GM19328 (cell line): ENCODE measurements at regions not wholly inside any gene's neighbourhood (a gene's known extent, or its start where the extent isn't known, plus 50 kb on each side); places are given as distances from the start of the nearest gene placed in this dataset.
A peak's percentile ranks its signal among the peaks of the same experiment; 100 is the strongest.
"Not testable (repeated sequence)": the region's sequence is repeated elsewhere in the genome, so short reads cannot be mapped to it uniquely, and the experiment has no call there.

Experiments
- ATAC-seq: cut with Tn5 transposase; IDR thresholded peaks from one replicate; pipeline ENCODE4 v1.9.1; 2021; ENCODE audit warnings: mild to moderate bottlenecking, moderate library complexity; ENCODE audit not compliant: unreplicated experiment

- not testable (repeated sequence) for ATAC-seq
Observed at GRCh38 chr2:101645886-101646285, 51.6 kb upstream of the MAP4K4 start.

DNA sequence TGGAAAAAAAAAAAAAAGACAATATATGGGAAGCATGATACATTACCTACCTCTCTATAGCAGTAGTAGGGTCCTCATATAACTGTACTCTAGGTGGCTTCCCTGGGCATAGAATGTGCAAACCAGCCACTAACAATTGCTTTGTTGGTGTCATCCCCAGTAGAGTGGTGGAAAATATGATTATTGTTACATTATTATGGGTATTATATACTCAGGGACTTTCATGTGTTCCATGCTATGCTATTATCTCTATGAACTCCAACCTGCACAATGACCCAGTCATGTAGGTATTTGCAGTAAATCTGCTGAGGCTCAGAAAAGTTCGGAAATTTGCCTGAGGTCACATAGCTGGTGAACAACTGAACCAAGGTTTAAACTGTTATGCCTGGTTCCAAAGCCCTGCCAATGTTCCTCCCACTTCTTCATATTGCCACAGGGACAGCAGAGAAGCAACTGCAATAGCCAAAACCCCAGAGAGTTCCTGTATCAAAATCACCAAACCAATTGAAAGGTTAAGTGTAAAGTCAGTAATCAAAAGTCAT lies 52.6 kb upstream of the MAP4K4 start:
- no peak for ATAC-seq

DNA sequence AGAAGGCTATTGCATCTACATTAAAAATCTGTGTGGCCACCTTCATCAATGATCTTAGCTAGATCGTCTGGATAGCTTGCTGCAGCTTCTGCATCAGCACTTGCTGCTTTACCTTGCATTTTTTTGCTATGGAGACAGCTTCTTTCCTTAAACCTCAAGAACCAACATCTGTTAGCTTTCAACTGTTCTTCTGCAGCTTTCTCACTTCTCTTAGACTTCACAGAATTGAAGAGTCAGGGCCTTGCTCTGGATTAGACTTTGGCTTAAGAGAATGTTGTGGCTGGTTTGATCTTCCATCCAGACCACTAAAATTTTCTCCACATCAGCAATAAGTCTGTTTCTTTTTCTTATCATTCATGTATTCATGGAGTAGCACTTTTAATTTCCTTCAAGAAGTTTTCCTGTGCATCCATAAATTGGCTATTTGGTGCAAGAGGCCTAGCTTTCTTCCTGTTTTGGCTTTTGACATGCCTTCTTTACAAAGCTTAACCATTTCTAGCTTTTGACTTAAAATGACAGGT lies 54.4 kb upstream of the MAP4K4 start:
- ATAC-seq, result no peak

- no peak for ATAC-seq
Observed at GRCh38 chr2:101638817-101639605, 58.5 kb upstream of the MAP4K4 start.

DNA sequence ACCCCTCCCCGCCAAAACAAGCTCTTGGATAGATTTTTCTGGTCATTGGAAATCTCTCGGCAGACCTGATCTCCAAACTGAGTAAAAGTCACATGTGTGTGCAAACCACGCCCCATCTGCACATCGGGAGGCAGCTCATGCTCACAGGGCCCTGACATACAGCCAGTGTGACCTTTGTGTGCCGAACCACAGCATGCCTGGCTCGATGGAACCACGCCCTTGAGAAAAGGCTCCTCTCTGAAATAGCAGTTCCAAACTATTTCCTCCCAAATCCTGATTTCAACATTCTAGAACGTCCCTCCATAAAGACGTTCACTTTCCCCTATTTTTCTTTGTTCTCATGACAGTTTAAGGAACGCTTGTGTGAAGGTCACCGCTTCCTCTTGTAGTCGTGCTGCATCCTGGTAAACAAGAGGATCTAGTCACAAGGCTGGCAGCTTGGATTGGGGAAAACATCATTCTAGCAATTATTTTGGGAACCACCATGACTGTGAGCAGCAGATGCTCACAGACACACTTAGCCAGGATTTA lies 59.3 kb upstream of the MAP4K4 start:
- no peak for ATAC-seq

GRCh38 chr2:101630224-101630949 lies 67.1 kb upstream of the MAP4K4 start:
- no peak for ATAC-seq

DNA sequence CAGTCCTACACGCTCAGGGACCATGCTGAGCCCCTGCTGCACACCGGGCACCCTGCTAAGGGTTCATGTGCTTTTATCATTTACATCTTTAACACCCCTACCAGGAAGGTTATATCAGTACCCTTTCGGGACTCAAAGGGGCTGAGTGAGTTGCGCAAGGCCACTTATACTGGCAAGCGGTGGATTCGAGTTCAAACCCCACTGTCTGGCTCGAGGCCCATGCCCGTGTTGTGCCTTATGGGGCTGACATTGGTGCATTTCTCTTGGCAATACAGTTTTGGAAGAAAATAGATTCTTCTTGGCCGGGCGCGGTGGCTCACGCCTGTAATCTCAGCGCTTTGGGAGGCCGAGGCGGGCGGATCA lies 69.5 kb upstream of the MAP4K4 start:
- ATAC-seq, result no peak

DNA sequence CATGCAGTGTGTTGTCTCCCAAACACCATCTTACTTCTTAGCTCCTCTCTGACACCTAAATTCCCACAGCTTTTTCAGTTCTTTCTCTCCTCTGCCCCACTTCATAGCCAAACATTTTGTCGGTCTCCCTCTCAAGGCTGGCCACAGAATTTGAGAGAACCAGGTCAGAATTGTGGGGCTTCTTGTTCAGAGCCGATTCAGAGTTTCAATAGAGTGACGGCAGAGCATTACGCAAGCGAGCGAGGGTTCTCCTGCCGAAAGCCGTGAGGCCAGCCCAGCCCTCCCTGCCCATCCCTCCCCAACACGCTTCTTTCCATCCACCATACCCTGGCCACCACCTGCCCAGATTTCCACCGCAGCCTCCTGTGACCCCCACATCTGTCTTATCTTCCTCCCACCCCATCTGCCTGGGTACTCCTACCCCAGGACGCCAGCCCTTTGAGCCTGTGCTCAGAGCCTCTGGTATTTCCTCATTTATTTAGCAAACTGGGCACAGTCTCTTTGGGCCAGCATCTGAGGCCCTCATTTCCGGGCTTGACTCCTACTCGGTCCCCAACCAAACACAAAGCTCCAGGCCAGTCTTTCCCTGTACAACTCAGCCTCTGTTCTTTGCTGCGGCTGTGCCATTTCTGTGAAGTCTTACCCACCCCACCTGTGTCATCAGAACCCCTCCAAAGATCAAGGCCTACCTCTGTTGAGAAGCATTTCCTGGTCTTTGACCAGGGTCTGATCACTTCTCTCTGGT lies 70.0 kb upstream of the MAP4K4 start:
- ATAC-seq, result no peak

DNA sequence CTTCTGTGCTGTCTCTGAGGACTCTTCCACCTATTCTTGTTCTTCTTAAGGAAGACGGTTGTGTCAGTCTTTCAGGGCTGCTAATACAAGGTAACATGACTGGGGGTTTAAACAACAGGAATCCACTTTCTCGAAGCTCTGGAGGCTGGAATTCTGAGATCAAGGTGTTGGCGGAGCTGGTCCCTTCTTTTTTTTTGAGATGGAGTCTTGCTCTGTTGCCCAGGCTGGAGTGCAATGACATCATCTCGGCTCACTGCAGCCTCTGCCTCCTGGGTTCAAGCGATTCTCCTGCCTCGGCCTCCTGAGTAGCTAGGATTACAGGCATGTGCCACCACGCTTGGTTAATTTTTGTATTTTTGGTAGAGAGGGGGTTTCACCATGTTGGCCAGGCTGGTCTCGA lies 71.7 kb upstream of the MAP4K4 start:
- not testable (repeated sequence) for ATAC-seq

GRCh38 chr2:101625387-101625786 lies 72.1 kb upstream of the MAP4K4 start:
- no peak for ATAC-seq

GRCh38 chr2:101624706-101625332 lies 72.7 kb upstream of the MAP4K4 start:
- no peak for ATAC-seq

DNA sequence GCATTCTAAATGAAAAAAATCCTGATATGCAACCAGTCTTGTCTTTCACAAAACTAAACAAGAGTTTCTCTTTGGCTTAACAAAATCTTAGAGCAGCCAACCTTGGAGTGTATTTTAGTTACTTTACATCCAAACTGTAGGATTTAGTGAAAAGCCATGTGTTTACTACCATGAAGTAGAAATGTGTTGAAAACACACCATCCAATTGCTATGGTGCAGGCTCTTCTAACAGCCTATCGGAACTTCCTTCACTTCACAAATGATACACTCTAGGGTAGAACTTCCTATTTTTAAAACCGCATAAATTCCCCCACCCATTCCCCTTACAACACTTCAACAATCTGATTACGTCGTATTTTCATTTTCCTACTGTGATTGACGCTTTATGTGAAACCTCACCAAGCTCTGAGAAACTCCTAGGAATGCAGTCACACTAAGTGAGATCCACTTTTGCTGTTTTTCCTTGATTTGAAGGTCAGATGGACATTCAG lies 74.4 kb upstream of the MAP4K4 start:
- ATAC-seq, result peak; percentile 70

GRCh38 chr2:101622210-101623030 lies 75.1 kb upstream of the MAP4K4 start:
- peak; percentile 87 for ATAC-seq

DNA sequence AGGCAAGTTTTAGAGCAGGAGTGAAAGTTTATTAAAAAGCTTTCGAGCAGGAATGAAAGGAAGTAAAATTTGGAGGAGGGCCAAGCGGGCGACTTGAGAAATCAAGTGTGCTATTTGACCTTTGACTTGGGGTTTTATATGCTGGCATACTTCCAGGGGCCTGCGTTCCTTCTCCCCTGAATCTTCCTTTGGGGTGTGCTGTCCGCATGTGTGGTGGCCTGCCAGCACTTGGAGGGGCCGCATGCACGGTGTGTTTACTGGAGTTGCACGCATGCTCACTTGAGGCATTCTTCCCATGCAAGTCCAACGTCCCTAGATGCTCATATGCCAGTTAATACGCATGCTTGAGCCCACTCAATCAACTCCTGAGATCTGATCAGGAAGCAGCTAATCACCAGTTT lies 78.3 kb upstream of the MAP4K4 start:
- ATAC-seq, result no peak

DNA sequence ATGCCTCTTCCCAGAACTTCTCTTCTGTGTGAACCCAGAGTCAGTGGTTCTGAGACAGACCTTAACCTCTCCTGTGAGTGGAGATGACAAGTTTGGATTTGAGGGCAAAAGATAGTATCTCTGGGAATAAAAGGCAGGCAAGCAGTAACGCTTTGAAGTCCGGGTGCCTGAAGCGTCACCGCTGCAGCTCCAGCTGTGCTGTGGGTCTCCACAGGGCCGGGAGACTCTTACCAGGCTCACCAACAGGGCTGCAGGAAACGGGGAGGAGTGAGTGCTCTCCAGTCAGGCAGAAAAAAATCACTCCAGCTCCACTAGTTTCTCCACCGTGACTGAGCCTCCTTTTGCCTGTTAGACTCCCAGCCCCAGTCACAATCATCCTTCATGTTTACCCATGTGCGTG lies 79.7 kb upstream of the MAP4K4 start:
- no peak for ATAC-seq

GRCh38 chr2:101617188-101617587 lies 80.3 kb upstream of the MAP4K4 start:
- ATAC-seq, result no peak

DNA sequence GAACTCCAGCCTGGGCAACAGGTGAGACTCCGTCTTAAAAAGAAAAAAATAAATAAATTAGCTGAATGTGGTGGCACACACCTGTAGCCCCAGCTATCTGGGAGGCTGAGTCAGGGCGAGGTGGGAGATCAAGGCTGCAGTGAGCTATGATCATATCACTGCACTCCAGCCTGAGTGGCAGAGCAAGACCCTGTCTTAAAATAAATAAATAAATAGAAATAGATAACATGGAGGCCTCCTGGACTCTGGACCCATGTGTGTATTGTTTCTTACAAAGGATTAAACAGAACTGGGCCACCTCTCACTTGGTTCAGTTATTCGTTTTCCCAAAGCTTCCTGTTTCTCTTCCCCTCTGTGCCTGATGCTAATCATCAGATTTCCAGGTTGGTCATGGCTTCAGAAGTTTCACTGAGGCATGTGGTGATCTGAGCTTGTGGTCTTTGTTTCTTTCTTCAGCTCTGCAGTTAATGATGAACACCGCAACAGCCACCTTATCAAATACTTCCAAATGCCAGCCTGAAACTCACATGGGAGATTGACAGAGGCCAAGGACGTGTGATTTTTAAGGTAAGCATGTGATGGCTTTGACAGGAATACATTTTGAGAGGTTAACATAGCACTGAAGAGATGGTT lies 83.3 kb upstream of the MAP4K4 start:
- no peak for ATAC-seq

DNA sequence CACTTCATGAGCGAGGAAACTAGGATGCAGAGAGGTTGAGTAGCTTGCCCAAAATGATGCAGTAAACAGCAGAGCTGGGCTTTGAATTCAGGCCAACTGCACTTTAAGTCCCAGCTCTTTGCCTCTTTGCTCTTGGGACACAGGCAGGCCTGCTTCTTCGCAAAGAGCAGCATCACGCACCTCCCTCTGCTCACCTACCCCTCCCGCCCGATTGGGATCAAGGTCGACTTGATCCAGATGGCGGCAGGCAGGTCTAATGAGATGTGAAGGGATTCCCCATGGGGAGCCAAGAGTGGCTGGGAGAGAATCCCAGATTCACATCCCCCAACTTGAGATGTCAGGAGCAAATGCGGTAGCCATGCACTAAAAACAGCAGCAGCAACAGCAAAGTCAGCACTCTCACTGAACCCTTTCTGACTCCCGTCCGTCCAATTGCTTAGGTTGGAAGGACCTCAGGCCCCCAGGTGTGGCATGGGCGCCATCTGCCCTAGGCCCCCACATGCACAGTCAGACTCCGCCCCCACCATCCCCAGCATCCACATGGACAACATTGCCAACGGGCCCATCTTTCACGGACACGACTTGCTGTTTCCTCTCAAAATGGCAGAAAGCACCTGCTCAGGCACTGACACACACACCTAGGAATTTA lies 84.3 kb upstream of the MAP4K4 start:
- ATAC-seq, result no peak

DNA sequence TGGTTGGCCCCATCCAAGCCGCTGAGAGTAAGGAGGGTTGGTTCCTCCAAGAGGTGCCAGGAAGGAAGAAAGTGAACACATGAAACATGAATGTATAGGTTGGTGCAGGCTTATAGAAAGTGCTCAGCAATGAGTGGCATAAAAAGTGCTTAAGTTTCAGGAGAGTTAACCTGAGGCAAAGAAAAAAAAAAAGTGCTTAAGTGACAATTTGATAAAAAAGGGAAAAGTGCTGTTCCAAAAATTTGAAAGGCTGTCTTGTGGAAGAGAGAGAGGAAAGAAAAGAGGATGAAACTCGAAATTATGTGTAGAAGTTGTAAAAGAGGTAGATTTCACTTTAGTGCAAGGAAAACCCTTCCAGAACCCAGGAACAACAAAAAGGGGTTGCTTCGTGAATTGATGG lies 85.5 kb upstream of the MAP4K4 start:
- ATAC-seq, result no peak
